Fibroblast of the aortic adventitia (primary cell): ENCODE measurements at regions not wholly inside any gene's neighbourhood (a gene's known extent, or its start where the extent isn't known, plus 50 kb on each side); places are given as distances from the start of the nearest gene placed in this dataset.
A peak's percentile ranks its signal among the peaks of the same experiment; 100 is the strongest.
"Not testable (repeated sequence)": the region's sequence is repeated elsewhere in the genome, so short reads cannot be mapped to it uniquely, and the experiment has no call there.

Source experiments
- DNase-seq: peaks from one replicate; pipeline ENCODE4 v3.0.0-alpha.2; 2010; ENCODE audit warnings: low read depth
- H3K4me3 ChIP-seq: 2 replicates; pipeline ENCODE4 v1.5.1; 2011; ENCODE audit warnings: low read depth, mild to moderate bottlenecking, control low read depth, low read length, moderate library complexity
- CTCF ChIP-seq: IDR thresholded peaks from 2 replicates; pipeline ENCODE4 v1.5.1; 2011; ENCODE audit warnings: mild to moderate bottlenecking, low read length, control low read depth, inconsistent platforms; ENCODE audit not compliant: insufficient read depth

DNA sequence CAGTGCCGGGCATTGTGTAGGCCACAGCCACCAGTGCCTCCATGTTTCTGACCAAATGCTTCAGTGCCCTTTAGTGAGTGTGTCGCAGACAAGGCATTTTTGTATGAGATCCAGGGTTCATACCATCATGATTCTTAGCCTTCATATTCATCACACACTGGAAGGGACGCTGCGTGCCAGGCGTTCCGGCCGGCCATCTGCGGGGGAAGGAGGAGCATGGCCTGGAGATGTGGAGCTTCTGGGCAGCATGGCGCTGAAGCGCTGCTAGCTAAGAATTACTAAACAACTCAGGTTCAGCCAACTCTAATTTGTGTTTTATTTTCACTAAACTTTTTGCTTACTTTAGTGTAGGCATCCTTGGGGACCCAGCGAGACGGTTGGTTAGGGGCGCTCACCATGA lies 111.4 kb upstream of the EXOC2 start:
- no peak for TF ChIP-seq CTCF

DNA sequence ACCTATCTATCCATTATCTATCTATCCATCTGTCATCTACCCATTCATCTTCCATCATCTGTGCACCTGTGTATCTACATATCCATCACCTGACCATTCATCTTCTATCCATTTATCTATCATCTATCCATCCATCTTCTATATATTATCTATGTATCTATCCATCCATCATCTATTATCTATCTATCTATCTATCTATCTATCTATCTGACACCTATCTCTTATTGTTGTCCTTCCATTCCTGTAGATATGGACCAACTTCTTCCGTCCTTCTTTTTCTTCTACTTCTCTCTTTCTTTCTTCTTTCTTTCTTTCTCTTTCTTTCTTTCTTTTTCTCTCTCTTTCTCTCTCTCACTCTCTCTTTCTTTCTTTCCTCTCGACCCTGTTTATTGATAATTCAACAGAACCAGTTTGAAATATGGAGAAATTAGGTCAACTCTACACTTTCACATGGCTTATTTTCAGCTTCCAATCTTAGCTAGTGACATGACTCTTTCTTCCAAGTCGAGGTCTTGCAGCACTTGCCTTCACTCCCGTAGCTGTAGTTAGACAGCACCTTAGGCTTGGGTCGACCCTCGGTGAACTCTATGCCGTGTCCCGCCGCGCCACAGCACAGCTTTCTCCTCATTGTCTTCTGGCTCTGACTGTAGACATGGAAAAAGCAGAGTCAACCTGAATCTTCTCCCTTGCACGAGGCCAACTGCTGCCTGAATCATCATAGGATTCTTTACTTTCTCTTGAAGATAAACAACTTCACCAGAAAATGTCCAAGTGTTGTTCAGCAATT lies 110.4 kb upstream of the EXOC2 start:
- H3K4me3 ChIP-seq = no peak overlapping the region
- no peak for TF ChIP-seq CTCF
- DNase-seq = no peak

More for the DNA sequence above, 111.4 kb upstream of the EXOC2 start:
- no peak overlapping the region for H3K4me3 ChIP-seq
- no peak for DNase-seq

DNA sequence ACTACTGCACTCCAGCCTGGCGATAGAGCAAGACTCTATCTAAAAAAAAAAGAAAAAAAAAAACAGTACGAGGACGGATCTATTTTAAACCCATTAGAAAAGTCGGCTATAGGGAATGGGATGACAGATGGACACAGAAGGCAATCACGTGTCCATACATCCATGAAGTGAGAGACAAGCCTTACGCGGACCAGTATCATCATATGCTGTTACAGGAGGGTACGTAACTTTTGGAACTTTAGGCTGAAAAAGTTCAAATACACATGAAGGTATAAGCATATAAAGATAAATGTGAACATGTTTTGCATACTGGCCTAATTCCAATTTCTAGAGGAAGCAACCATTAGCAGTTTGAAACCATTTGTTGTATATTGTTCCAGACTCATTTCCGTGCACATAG lies 109.8 kb upstream of the EXOC2 start:
- no peak for TF ChIP-seq CTCF
- H3K4me3 ChIP-seq = no peak overlapping the region
- no peak for DNase-seq

GRCh38 chr6:802223-802622 lies 109.3 kb upstream of the EXOC2 start:
- DNase-seq, H3K4me3 ChIP-seq: not testable (repeated sequence)

- TF ChIP-seq CTCF = no peak
- DNase-seq = no peak
These were observed 106.8 kb upstream of the EXOC2 start for GRCh38 chr6:799769-800168.

GRCh38 chr6:797479-798077 lies 104.6 kb upstream of the EXOC2 start:
- DNase-seq = peak; percentile 77
- peak; percentile 80 for TF ChIP-seq CTCF
- H3K4me3 ChIP-seq = no peak overlapping the region

More at GRCh38 chr6:799769-800168, 106.8 kb upstream of the EXOC2 start:
- no peak overlapping the region for H3K4me3 ChIP-seq

DNA sequence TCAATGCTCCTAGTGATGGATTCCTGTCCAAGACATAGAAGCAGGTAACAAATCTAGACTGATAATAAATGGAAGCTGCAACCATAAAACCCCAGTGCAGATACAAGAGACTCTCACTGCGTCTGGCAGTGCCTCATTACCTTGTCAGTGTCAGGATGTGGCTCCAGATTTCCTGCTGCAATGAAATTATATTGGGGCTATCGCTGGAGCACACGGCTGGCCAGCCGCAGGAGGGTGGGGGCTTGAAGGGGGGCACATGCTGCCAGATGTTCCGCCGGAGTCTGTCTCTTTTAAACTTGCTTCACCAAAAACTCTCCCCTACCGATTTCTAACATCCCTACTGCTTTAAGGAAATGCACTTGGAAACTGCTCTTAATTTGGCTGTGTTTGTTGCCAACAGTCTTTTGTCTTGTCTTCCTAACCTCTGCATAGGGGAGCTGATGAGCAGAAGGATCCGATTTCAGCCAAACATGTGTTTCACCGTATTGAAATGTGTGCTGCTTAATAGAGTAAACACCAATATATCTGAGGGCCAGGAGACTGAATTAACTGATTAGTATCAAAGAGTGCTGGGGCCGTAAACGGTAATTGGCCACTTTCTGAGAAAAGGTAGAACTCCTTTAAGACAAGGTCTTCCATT lies 102.2 kb upstream of the EXOC2 start:
- no peak for DNase-seq
- TF ChIP-seq CTCF = no peak
- H3K4me3 ChIP-seq = no peak overlapping the region
